ENCODE measurements at regions not wholly inside any gene's neighbourhood (a gene's known extent, or its start where the extent isn't known, plus 50 kb on each side); places are given as distances from the start of the nearest gene placed in this dataset.

DNA sequence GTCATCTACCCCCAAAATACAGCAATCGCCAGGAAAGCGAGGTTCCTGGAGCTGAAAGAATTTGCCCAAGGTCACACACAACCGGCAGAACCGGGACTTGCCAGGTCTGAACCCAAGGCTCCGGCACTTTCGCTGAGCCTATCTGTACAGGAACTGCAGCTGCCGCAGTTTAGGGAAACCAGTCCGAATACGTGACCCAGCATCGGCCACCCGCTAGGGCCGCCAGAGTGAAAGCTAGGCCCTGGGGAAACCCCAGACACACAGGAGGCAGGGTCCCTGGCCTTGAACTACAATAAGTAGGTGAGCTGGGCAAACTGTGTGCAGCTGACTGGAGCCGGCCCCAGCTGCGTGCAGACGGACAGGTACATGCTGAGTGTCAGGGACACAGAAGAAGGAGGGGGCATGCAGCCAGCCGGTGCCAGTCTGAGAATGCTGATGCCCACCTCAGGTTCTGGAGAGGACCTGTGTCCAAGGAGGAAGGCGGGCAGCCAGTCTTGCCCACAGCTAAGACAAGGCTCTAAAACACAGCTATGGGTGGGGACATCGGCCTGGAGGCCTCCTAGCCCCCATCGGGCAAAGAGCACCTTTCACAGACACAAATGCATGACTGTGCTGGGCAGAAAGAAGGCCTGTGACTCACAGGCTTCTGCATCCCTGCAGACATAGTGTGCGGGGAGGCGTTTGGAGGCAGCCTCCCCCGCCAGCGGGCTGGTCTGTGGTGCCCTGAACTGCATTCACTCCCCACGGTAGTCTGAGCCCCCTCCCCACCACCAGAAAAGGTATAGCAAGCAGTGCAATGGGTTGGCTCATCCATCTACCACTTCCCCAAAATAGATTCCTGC, 107.4 kb upstream of the ID2 start:
- TF ChIP-seq, protein P1, sequence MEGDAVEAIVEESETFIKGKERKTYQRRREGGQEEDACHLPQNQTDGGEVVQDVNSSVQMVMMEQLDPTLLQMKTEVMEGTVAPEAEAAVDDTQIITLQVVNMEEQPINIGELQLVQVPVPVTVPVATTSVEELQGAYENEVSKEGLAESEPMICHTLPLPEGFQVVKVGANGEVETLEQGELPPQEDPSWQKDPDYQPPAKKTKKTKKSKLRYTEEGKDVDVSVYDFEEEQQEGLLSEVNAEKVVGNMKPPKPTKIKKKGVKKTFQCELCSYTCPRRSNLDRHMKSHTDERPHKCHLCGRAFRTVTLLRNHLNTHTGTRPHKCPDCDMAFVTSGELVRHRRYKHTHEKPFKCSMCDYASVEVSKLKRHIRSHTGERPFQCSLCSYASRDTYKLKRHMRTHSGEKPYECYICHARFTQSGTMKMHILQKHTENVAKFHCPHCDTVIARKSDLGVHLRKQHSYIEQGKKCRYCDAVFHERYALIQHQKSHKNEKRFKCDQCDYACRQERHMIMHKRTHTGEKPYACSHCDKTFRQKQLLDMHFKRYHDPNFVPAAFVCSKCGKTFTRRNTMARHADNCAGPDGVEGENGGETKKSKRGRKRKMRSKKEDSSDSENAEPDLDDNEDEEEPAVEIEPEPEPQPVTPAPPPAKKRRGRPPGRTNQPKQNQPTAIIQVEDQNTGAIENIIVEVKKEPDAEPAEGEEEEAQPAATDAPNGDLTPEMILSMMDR (IDR thresholded peaks at IDR 0.05) = no peak
- no peak for TF ChIP-seq POLR2A (IDR thresholded peaks at IDR 0.05)
